ENCODE measurements at regions not wholly inside any gene's neighbourhood (a gene's known extent, or its start where the extent isn't known, plus 50 kb on each side); places are given as distances from the start of the nearest gene placed in this dataset.

DNA sequence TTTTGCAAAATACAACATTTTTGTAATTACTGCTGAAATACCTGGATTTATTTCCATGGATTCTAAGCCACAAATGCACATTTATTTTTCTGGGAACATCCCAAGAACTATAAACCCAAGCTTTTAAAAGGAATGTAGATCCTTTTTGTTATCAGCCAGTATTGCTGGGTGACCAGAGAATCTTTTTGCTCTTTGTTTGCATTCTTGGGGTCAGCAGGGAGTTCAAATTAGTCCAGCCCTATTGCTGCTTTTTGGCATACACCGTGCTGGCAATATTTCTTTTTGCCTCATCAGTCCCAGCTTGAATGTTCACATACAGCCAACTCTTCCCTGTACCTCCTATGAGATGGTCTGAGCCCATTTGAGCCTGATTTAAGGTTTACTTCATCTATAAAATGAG is 155.2 kb upstream of the CNR1 start:
- TF ChIP-seq, protein P1, sequence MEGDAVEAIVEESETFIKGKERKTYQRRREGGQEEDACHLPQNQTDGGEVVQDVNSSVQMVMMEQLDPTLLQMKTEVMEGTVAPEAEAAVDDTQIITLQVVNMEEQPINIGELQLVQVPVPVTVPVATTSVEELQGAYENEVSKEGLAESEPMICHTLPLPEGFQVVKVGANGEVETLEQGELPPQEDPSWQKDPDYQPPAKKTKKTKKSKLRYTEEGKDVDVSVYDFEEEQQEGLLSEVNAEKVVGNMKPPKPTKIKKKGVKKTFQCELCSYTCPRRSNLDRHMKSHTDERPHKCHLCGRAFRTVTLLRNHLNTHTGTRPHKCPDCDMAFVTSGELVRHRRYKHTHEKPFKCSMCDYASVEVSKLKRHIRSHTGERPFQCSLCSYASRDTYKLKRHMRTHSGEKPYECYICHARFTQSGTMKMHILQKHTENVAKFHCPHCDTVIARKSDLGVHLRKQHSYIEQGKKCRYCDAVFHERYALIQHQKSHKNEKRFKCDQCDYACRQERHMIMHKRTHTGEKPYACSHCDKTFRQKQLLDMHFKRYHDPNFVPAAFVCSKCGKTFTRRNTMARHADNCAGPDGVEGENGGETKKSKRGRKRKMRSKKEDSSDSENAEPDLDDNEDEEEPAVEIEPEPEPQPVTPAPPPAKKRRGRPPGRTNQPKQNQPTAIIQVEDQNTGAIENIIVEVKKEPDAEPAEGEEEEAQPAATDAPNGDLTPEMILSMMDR (IDR thresholded peaks at IDR 0.05; ENCODE audit: low read depth, low read length, poor library complexity, severe bottlenecking) = no peak
- TF ChIP-seq EZH2phosphoT487 (IDR thresholded peaks at IDR 0.05; ENCODE audit: borderline replicate concordance, low read length) = no peak
- H3F3A ChIP-seq (ENCODE audit: control insufficient read depth, insufficient read depth) = no peaks in the 10 kb centered on the region
- H3K27ac ChIP-seq (ENCODE audit: low read depth, low read length) = no peak overlapping the region
- no peak overlapping the region for H3K4me2 ChIP-seq (ENCODE audit: low read length)
- no peaks in the 10 kb centered on the region for H4K20me1 ChIP-seq (ENCODE audit: control insufficient read depth, insufficient read depth, low read depth, low read length)
- no peaks in the 10 kb centered on the region for H3K27me3 ChIP-seq (ENCODE audit: control insufficient read depth, low read length)
- no peaks in the 10 kb centered on the region for H3K9me2 ChIP-seq (replicated peaks; ENCODE audit: control insufficient read depth, low read length)
- H3K79me2 ChIP-seq (ENCODE audit: control insufficient read depth, low read length) = no peaks in the 10 kb centered on the region
- H3K4me1 ChIP-seq (ENCODE audit: control insufficient read depth, low read length) = peaks cover 10% of the 10 kb centered on the region
- no peak overlapping the region for H3K4me3 ChIP-seq (ENCODE audit: low read length)
- no peaks in the 10 kb centered on the region for H3K9me3 ChIP-seq (ENCODE audit: control insufficient read depth, insufficient read depth, low read length)
- no peaks in the 10 kb centered on the region for H3K36me3 ChIP-seq (ENCODE audit: control insufficient read depth, low read length)

DNA sequence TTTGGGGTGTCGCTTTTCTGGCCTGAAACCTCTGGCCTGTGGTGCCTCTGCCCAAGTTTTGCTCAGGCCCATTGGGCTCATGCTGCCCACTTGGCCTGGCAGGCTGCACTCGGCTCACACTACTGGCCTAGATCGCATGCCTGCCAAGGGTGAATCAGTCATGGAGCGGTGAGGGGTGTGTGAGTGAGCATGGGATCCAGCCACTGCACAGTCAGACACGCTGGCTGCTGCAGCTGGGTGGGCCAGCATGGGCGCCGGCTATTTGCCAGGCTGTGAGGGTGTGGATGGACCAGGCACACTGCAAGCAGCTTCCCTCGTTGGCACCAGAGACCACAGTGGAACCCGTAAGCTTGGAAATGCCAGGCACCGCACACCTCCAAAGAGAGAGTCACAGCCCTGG is 145.4 kb upstream of the CNR1 start:
- H3K36me3 ChIP-seq (ENCODE audit: control insufficient read depth, low read length) = no peaks in the 10 kb centered on the region
- H3K9me3 ChIP-seq (ENCODE audit: control insufficient read depth, insufficient read depth, low read length) = no peaks in the 10 kb centered on the region
- no peaks in the 10 kb centered on the region for H3F3A ChIP-seq (ENCODE audit: control insufficient read depth, insufficient read depth)
- no peaks in the 10 kb centered on the region for H3K4me1 ChIP-seq (ENCODE audit: control insufficient read depth, low read length)
- no peak overlapping the region for H3K4me3 ChIP-seq (ENCODE audit: low read length)
- TF ChIP-seq, protein P1 (IDR thresholded peaks at IDR 0.05; ENCODE audit: low read depth, low read length, poor library complexity, severe bottlenecking) = no peak
- no peak for TF ChIP-seq EZH2phosphoT487 (IDR thresholded peaks at IDR 0.05; ENCODE audit: borderline replicate concordance, low read length)
- H4K20me1 ChIP-seq (ENCODE audit: control insufficient read depth, insufficient read depth, low read depth, low read length) = no peaks in the 10 kb centered on the region
- H3K79me2 ChIP-seq (ENCODE audit: control insufficient read depth, low read length) = no peaks in the 10 kb centered on the region
- no peak overlapping the region for H3K4me2 ChIP-seq (ENCODE audit: low read length)
- H3K9me2 ChIP-seq (replicated peaks; ENCODE audit: control insufficient read depth, low read length) = no peaks in the 10 kb centered on the region
- H3K27me3 ChIP-seq (ENCODE audit: control insufficient read depth, low read length) = no peaks in the 10 kb centered on the region
- no peak overlapping the region for H3K27ac ChIP-seq (ENCODE audit: low read depth, low read length)

DNA sequence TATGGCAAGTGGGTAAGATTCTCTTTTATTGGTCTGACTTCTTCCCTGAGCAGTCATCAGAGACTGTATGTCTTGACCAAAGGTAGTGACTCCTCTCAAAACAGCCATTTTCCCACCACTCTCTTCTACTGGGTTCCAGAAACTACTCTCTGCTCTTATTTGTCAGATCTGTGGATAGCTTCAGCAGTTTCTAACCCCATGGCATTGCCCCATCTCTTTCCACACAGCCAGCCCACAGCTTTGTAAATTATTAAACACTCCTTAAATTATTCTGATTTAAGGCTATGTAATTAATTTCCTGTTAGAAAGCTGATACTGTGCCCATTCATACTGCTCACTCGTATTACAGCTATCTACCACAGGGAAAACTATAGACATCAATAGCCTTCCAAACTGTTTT is 138.4 kb upstream of the CNR1 start:
- no peaks in the 10 kb centered on the region for H3F3A ChIP-seq (ENCODE audit: control insufficient read depth, insufficient read depth)
- H3K4me2 ChIP-seq (ENCODE audit: low read length) = no peak overlapping the region
- H3K9me3 ChIP-seq (ENCODE audit: control insufficient read depth, insufficient read depth, low read length) = no peaks in the 10 kb centered on the region
- no peaks in the 10 kb centered on the region for H3K79me2 ChIP-seq (ENCODE audit: control insufficient read depth, low read length)
- no peaks in the 10 kb centered on the region for H4K20me1 ChIP-seq (ENCODE audit: control insufficient read depth, insufficient read depth, low read depth, low read length)
- no peak overlapping the region for H3K4me3 ChIP-seq (ENCODE audit: low read length)
- no peaks in the 10 kb centered on the region for H3K36me3 ChIP-seq (ENCODE audit: control insufficient read depth, low read length)
- no peaks in the 10 kb centered on the region for H3K4me1 ChIP-seq (ENCODE audit: control insufficient read depth, low read length)
- no peaks in the 10 kb centered on the region for H3K27me3 ChIP-seq (ENCODE audit: control insufficient read depth, low read length)
- H3K9me2 ChIP-seq (replicated peaks; ENCODE audit: control insufficient read depth, low read length) = no peaks in the 10 kb centered on the region
- no peak overlapping the region for H3K27ac ChIP-seq (ENCODE audit: low read depth, low read length)
- TF ChIP-seq, protein P1 (IDR thresholded peaks at IDR 0.05; ENCODE audit: low read depth, low read length, poor library complexity, severe bottlenecking) = no peak
- no peak for TF ChIP-seq EZH2phosphoT487 (IDR thresholded peaks at IDR 0.05; ENCODE audit: borderline replicate concordance, low read length)

DNA sequence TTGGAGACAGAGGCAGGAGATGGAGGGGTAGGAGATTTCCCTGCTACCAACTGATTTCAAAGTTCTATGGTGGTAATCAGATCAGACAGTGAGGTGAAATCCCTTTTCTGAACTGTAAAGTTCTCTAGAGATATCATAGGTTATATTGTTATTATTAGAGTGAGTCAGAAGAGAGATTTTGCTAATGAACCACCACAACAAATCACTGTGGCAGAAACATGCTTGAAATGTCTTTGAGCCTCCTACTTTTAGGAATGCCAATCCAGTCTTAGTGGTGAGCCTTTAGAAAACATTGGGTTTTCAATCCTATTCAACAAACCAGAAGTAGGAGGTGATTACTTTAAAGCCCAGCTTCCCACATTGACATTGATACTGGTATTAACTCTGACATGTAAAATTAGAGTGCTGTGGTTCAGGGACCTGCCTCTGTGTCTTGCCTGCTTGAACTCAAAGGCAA is 136.7 kb upstream of the CNR1 start:
- Histone ChIP-seq H3K9me3 (ENCODE audit: control insufficient read depth, insufficient read depth, low read length) (no peaks in the 10 kb centered on the region), H3K27me3 (ENCODE audit: control insufficient read depth, low read length) (no peaks in the 10 kb centered on the region), H3K36me3 (ENCODE audit: control insufficient read depth, low read length) (no peaks in the 10 kb centered on the region), H3K4me3 (ENCODE audit: low read length) (no peak overlapping the region), H3K27ac (ENCODE audit: low read depth, low read length) (no peak overlapping the region), H4K20me1 (ENCODE audit: control insufficient read depth, insufficient read depth, low read depth, low read length) (no peaks in the 10 kb centered on the region), H3K4me1 (ENCODE audit: control insufficient read depth, low read length) (no peaks in the 10 kb centered on the region), H3K4me2 (ENCODE audit: low read length) (no peak overlapping the region), H3K79me2 (ENCODE audit: control insufficient read depth, low read length) (no peaks in the 10 kb centered on the region), H3F3A (ENCODE audit: control insufficient read depth, insufficient read depth) (no peaks in the 10 kb centered on the region), H3K9me2 (replicated peaks; ENCODE audit: control insufficient read depth, low read length) (no peaks in the 10 kb centered on the region)
- no peak for TF ChIP-seq EZH2phosphoT487 (IDR thresholded peaks at IDR 0.05; ENCODE audit: borderline replicate concordance, low read length)
- TF ChIP-seq, protein P1 (IDR thresholded peaks at IDR 0.05; ENCODE audit: low read depth, low read length, poor library complexity, severe bottlenecking) = no peak

All from DOHH2 (cell line).